GM21390 (cell line): ENCODE measurements at regions not wholly inside any gene's neighbourhood (a gene's known extent, or its start where the extent isn't known, plus 50 kb on each side); places are given as distances from the start of the nearest gene placed in this dataset.

ENCODE experiments used
- ATAC-seq: cut with Tn5 transposase; IDR thresholded peaks from one replicate; pipeline ENCODE4 v1.9.1; 2021; ENCODE audit not compliant: unreplicated experiment

DNA sequence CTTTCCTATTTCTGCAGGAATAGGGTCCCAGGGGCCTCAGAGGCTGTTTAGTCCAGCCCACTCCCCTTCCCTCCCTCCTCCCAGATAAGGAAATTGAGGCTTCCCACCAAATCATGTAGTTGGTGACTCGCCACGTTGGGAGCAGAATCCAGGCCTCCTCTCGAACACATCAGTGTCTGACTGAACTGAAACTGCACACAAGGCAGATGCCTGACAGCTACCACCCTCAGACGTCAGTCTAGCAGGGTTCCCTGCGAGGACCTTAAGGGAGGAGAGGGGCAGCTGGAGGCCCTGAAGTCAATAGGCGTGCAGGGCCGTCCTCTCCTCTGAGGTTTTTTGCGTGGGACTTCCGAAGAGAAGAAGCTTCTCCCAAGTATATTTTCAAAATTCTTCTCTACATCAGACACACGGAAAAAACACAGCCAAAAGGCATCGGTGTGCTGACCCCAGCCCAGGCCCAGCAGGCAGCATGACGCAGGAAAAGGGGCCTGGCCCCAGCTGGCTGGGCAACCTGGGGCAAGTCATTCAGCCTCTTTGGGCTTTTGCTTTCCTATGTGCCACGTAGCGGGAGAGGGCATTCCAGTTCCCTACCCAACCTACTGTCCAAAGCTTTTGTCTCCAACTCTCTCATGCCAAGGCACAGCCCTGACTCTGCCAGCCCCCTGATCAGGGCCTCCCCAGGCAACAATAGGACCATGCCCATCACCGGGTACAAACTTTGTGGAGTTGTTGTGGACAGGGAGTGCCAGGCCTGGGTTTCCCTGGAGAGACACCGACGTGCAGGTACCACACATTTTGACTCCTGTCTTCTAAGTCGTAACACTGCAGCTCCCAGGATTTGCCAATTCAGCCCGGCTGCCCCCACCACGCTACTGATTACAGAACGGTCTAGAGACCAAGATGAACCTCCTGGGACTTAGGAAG lies 283.1 kb downstream of the XXYLT1 start:
- ATAC-seq: no peak

DNA sequence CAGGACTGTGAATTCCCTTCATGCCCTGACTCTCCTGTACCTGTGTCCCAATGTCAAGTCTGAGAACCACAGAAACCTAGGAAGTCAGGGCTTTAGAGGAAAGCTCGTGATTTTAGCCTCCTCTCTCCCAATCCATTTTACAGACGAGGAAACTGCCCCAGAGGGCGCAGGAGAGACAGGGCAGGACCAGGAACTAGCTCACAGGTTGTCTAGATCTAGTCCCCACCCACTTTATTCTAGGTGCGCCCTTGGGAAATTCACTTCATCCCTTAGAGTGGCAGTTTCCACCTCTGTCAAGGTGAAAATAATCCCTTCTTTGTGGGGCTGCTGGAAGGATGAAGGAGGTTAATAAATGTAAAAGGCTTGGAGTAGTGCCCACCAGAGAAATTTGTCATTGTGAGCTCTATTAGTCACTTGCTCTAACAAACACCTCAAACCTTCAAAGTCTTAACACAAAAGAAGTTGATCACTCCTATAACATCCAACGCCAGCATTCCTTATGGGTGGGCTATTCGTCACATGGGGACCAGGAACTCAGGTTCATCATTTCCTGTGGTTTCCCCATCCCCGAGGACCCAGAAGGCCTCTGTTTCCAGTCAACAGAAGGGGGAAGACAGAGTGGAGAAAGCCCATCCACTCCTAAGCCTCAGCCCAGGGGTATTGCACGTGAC lies 282.3 kb downstream of the XXYLT1 start:
- no peak for ATAC-seq

DNA sequence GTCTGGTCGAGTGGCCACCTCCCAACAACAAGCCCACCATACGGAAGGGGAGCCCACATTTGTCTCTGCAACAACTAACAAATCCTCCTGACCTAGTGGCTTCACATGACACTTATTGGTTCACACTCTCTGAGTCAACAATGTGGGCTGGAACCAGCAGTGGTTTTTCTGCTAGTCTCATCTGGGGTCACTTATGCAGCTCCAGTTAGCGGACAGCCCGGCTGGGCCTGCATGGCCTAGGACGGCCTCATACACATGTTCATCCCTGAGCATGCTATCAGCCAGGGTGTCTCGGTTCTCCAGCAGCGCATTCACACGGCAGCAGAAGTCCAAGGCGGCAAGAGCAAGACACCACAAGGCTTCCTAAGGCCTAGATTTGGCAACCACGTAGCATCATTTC lies 281.7 kb downstream of the XXYLT1 start:
- no peak for ATAC-seq

DNA sequence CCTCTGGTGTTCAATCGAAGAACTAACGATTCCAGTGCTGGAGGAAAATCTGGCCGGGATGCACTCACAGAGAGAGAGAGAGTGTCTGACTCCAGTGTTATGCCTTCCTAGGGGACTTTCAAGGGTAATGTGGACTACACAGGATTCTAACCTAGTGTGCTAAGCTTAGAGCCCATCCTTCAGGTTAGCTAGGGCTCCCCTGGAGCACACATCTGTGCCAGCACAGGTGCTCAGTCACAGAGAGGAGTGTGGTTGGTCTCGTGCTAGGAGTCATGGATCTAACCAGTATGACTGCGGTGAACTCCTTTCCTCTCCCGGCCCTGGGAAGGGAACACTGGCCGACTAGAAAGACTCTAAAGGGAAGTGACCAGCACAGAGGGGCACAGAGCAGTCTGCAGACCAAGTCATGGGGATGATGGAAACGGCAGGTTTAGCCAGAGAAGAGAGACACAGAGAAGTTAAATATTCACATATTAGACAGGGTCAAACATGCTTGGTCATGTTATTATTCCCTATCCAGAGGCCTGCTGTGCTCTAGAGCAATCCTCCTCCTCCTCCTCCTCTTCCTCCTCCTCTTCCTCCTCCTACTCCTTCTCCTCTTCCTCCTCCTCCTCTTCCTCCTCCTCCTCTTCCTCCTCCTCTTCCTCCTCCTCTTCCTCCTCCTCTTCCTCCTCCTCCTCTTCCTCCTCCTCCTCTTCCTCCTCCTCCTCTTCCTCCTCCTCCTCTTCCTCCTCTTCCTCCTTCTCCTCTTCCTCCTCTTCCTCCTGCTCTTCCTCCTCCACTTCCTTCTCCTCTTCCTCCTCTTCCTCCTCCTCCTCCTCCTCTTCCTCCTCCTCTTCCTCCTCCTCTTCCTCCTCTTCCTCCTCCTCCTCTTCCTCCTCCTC lies 280.3 kb downstream of the XXYLT1 start:
- no peak for ATAC-seq

DNA sequence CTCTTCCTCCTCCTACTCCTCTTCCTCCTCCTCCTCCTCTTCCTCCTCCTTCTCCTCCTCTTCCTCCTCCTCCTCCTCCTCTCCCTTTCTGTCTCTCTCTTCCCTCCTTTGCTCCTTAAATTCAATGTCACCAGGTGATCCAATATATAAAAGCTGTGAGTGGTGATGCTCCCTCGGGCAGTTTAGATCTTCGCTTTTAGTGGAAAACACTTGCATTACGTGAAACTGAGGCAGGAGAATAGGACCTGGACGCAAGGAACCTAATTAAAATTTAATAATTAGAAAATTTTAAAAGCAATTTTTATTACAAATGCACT lies 279.7 kb downstream of the XXYLT1 start:
- no peak for ATAC-seq

DNA sequence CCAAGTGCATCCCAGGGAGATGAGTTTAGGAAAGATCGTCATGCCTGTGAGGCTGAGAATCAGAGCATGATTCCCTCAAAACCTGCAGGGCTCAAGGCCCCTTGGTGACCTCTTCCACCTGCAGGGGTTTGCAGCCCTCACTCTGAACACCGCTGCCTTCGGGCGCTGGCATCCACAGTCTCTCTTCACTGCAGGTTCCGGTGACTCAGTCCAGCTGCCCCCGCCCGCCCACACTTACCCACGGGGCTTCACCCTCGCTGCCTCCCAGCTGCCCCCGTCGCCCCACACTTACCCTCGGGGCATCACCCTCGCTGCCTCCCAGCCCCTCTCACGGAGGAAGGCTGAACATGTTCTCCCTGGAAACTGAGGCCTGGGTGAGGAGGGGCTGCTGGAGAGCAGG lies 277.1 kb downstream of the XXYLT1 start:
- no peak for ATAC-seq

DNA sequence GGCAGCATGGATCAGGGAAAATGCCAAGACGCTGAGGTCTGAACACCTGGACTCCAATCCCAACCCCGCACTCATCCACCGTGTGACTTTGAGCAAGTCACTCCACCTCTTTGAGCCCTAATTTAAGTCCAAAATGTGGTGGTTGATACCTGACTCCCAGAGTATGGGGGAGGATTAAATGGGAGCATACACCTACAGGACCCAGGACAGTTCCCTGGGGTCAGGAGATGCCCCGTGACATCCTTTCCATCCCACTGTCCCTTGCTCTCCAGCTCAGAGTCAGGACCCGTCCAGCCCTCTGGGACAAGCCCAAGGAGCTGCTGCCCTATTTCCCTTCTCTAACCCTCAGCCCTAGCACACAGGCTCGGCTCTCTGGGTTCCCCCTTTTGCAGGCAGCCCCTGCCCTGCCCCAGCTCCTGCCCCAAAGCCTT lies 276.4 kb downstream of the XXYLT1 start:
- no peak for ATAC-seq

DNA sequence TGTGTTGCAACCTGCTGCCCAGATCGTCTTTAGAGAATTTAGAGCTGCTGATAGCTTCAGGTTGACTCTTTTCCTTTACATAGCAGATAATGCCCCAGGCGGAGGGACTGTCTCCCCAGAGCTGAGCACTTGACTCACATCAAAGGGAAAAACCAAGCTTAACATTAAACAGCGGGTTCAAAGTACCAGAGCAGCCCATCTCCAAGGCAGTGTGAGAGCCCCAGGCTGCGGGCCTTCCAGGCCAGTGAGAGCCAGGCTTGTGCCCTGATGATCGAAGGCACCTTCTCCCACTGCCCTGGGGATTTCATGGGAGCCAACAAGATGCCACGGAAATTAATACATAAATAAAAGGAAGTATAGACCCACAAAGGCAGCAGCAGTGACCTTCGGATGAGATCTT lies 275.6 kb downstream of the XXYLT1 start:
- ATAC-seq: no peak

DNA sequence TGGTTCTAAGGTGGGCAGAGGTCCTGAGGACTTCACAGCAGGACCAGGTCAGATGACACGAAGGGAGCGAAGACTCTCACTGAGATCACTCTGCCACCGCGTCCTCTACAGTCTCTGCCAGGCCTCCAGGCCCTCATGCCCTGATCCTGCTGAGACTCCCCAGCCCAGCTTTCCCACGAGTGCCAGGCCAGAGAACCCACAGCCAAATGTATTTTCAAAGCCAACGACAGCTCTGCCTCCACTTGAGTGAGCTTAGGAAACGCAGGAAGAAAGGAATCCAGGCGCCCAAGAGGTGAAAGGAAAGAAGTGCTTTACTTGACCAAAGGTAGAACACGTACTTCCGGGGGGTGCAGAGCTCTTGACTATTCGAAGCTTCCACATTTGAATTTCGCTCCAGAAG lies 275.0 kb downstream of the XXYLT1 start:
- ATAC-seq: no peak

DNA sequence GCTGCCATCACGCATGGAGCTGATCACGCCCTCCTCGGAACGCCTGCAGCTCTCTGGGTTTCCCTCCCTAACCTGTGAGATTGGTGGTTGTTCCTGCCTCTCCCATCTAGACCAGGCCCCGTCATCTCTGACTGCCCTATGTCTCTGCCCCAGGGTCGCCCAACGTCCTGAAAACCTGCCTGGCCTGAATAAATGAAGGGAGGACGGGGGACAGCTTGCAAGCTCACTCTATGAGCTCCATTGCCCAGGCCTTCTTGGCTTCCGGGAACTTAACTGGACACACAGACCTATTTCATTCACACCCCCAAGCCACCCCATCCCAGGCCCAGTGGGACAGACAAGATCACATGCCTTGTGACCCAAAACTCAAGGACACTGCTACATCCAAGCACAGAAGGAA lies 274.2 kb downstream of the XXYLT1 start:
- no peak for ATAC-seq

DNA sequence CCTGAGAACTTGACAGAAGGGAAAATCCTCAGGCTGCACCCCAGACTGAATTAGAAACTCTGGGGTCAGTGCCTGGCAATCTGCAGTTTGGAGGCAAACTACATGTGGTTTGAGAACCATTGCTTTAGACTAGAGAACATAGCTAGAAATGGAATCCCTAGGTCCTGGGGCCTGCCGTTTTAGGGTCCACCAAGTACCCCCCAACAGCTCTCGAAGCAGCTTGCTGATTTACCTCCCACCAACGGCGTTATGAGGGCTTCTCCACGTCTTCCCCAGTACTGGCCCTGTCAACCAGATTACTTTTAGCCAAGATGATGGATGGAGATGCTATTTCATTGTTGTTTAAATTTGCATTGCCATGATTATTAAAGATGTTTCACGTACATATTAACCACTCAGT lies 272.5 kb downstream of the XXYLT1 start:
- no peak for ATAC-seq

DNA sequence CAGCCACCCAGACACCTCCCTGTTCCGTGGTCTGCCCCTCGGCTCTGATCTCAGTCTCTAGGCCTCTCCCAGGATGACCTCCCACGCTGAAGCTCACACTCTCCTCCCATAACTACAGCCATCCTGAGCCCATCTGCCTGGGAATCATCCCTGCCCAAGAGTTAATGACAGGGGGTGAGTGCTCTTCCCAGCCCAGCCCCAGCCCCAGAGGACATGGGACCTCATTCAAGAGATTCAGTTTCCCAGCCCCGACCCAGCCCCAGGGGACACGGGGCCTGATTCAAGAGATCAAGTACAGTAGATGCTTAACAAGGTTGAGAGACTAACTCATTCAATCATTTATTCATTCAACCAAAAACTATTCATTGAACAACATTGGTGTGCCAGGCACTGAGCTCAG lies 272.0 kb downstream of the XXYLT1 start:
- ATAC-seq: no peak

DNA sequence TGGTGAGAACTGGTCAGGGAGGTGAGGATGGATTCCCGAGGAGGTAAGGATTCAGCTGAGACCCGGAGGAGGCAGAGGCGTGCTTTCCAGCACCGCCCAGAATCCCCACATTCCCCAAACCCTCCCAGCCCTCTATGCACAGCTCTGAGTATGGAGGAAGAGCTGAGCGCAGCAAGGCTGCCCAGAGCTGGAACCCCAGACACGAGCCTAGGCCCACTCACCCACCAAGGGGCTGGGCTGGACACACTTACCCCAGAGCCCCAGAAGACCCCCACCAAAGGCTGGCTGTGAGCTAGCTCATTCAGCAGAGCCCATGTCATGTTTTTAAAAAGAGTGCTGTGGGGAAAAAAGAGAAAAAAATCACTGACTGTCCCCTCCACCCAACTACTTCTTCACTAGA lies 271.5 kb downstream of the XXYLT1 start:
- ATAC-seq: no peak

DNA sequence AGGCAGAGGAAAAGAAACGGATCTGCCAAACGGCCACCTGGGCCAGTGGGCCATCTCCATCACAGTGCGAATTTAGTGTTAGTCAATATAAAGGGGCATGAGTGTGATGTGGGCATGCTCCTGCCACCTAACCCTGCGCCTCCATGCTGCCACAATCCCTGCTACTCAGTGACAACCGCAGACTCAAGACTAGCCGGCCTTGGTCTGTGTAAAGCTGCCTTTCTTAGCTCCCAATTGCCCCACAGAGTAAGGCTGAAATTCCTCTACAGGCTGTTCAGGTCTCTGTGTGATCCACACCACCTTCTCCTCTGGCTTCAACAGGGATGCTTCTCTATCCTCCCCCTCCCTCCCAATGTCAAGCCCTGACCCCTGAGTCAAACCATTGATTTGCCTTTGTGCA lies 269.7 kb downstream of the XXYLT1 start:
- ATAC-seq: no peak

DNA sequence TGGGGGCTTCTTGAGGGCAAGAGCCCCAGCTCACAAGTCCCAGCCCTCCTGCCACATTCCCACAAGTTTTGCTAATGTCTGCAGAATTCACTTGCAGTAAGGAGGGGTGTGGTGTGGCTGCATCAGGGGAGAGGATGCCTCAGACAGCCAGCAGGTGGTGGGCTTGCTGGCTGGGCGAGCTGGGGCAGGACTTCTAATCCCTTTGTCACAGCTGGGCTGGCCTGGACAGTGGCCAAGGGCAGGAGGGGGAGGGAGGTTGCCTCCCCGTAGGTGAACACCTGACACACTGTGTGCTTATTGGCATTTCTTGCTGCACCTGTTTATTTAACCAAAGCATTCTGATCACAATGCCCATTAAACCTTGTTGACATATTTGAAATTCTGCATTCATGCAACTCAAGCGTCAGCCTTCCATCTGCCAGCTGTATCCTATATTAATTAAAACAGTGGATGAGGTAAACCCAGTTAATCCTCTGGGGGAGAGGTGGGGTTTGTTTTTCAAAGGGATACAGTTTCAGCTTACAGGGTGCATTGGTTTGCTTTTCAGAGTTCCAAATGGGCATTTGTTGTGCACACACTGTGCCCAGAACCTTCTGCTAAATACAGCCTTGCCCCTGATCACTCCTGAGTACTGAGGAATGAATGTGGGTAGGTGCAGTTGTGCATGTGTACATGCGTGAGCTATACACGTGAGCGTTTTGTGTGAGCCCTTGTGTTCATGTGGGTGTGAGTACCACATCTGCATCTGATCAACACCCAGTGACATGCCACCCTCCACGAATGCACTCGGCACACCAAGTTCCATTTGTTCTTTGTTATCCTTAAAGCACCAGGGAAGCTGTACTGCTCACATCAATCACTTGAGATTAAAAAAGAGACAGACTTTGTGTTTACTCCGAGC lies 268.7 kb downstream of the XXYLT1 start:
- no peak for ATAC-seq

DNA sequence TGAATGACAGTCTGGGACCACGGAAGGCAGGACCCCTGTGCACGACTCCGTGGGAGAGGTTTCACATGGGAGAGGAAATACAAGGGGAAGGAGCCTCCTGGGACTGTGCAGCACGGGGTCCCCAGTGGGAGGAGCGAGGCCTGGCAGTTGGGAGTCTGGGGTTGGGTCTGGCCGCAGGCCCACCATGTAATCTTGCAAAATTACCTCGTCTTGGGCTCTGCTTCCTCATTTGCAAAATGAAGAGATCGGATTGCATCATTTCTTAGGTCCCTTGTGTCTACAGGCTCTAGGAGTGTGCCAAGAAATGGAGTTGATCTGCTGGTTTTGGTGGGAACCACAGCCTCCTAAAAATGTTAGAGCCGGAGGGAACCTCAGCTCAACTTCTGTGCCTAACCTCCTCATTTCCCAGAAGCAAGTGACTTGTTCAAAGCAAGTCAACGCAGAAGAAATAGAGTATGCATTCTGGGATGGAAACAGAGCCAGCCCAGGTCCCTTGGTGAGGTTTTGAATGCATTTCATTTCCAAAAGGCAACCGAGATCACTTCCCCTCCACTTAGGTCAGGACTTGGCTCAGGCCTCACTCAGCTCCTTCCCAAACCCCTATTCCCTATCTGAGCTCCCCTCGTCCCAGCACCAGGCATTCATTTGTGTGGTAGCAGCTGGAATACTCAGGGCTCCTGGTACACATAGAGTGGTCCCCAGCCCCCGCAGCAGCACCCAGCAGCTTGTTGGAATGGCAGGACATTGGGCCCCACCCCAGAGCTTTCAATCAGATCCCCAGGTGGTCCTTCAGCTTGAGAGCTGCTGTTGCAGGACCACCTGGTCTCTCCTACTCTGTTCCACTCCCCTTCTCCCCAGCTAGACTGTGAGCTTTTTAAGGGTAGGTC lies 267.7 kb downstream of the XXYLT1 start:
- ATAC-seq: no peak

DNA sequence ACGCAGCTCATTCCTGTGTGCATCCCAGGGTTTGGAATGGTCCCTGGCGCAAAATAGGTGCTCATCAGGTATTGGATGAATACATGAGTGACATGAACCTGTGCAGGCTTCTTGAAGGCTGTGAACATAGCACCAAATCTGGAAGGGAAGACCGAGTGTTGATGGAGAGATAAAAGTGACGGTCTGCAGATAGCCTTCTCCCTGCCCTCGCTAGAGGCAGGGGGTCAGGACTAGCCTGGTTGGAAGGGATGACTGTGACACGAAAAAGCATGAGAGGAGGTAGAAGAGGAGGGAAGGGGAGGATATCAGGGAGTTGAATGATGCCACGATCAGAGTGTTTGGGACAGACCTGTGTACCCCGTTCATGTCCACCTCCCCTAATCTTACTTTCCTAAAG lies 267.1 kb downstream of the XXYLT1 start:
- no peak for ATAC-seq

DNA sequence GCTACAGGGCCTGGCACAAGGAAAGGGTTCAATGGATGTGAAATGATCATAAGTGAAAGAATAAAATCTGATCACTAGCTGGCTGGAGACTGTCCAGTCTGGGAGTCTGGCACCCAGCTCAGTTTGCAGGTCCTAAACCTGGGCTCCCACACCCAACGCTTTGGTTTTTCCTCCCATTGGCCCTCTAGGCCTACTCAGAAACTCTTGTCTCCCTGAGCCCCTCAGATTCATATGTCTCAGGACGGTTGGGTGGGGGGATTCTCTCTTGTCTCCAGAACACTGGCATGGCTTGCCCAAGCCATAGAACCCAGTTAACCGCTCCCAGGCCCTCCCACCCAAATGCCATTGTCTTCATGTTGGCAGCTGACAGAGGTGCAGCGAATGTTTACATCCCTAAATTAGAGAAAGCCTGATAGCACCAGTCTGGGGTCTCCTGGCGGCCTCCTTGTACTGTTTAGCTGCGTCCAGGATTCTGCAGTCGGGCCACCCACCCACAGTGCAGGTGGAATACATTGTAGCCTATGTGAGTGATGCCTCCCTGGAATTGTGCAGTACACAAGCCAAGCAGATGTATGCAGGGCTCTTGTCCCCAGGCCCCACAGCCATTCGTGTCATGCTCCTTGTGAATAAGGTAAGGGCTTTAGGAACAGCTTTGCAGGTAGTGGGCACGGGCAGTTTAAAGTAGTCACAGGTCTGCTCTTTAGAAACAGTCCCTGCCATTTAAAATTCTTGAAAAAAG lies 266.3 kb downstream of the XXYLT1 start:
- no peak for ATAC-seq

DNA sequence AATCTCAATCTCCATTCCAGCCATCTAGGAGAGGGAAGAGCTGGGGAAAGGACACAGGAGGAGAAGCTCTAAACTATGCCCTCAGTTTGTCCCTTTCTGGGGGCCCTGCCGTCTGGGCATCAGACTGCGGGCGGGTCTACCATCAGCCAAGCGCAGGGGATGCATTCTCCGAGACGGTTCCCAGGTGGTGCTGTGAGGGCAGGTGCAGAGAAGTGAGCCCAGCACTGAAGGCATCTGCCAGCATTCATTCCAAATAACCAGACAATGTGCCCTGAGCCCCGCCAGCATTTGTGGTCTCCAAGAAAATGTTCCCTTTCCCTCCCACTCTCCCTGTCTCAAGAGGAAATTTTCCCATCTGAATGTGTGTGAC lies 265.7 kb downstream of the XXYLT1 start:
- ATAC-seq: no peak
